Osteoblast (primary cell): ENCODE measurements at regions not wholly inside any gene's neighbourhood (a gene's known extent, or its start where the extent isn't known, plus 50 kb on each side); places are given as distances from the start of the nearest gene placed in this dataset.
"Not testable (repeated sequence)": the region's sequence is repeated elsewhere in the genome, so short reads cannot be mapped to it uniquely, and the experiment has no call there.

Experiments
- DNase-seq: peaks from one replicate; pipeline ENCODE4 v3.0.0; 2011; ENCODE audit warnings: low spot score, mixed read lengths; ENCODE audit not compliant: insufficient read length; ENCODE audit errors: missing footprints
- H2AFZ ChIP-seq: 2 replicates; pipeline ENCODE4 v1.6.0; 2011; ENCODE audit warnings: mild to moderate bottlenecking, low read length
- H3K27ac ChIP-seq: 2 replicates; pipeline ENCODE4 v1.5.1; 2011; ENCODE audit warnings: mild to moderate bottlenecking, low read depth, low read length, moderate library complexity
- H3K27me3 ChIP-seq: 2 replicates; pipeline ENCODE4 v1.6.0; 2012; ENCODE audit warnings: mild to moderate bottlenecking, control low read depth, inconsistent platforms, low read length, moderate library complexity; ENCODE audit not compliant: insufficient read depth
- H3K36me3 ChIP-seq: 2 replicates; pipeline ENCODE4 v1.5.1; 2011; ENCODE audit warnings: mild to moderate bottlenecking, low read length, control low read depth, moderate library complexity; ENCODE audit not compliant: insufficient read depth
- H3K4me1 ChIP-seq: 2 replicates; pipeline ENCODE4 v1.5.1; 2011; ENCODE audit warnings: mild to moderate bottlenecking, low read length, control low read depth, moderate library complexity; ENCODE audit not compliant: insufficient read depth
- H3K4me2 ChIP-seq: 2 replicates; pipeline ENCODE4 v1.6.0; 2011; ENCODE audit warnings: mild to moderate bottlenecking, low read length; ENCODE audit not compliant: insufficient read depth
- H3K4me3 ChIP-seq: fragments of 200-600 bp; sonication (generic); 3 replicates; pipeline ENCODE4 v1.5.1; 2012; ENCODE audit warnings: mild to moderate bottlenecking, low read length, inconsistent platforms; ENCODE audit not compliant: insufficient read depth
- H3K79me2 ChIP-seq: 2 replicates; pipeline ENCODE4 v1.6.0; 2012; ENCODE audit warnings: mild to moderate bottlenecking, low read length, control low read depth, inconsistent platforms; ENCODE audit not compliant: insufficient read depth
- H3K9me3 ChIP-seq: 2 replicates; pipeline ENCODE4 v1.5.1; 2011; ENCODE audit warnings: low read depth, low read length, control low read depth
- H4K20me1 ChIP-seq: 2 replicates; pipeline ENCODE4 v1.6.0; 2012; ENCODE audit warnings: mild to moderate bottlenecking, low read length, control low read depth; ENCODE audit not compliant: insufficient read depth
- CTCF ChIP-seq: IDR thresholded peaks from 2 replicates; pipeline ENCODE4 v1.5.1; 2011; ENCODE audit warnings: mild to moderate bottlenecking, low read depth, low read length, moderate library complexity; ENCODE audit errors: extremely low read depth

DNA sequence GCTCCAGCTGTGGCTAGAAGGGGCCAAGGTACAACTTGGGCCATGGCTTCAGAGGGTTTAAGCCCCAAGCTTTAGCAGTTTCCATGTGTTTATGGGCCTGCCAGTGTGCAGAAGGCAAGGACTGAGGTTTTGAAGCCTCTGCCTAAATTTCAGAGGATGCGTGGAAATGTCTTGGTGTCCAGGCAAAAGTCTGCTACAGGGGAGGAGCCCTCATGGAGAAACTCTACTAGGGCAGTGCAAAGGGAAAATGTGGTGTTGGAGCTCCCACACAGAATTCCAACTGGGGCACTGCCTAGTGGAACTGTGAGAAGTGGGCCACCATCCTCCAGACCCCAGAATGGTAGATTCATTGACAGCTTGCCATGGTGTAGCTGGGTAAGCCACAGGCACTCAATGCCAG is 527.2 kb upstream of the RORB start:
- Histone ChIP-seq H3K4me1 (no peaks in the 10 kb centered on the region), H3K4me2 (no peak overlapping the region), H3K27ac (no peak overlapping the region), H3K36me3 (no peaks in the 10 kb centered on the region), H3K27me3 (no peaks in the 10 kb centered on the region), H3K79me2 (no peaks in the 10 kb centered on the region), H3K4me3 (no peak overlapping the region), H3K9me3 (no peaks in the 10 kb centered on the region), H4K20me1 (no peaks in the 10 kb centered on the region), H2AFZ (no peak overlapping the region)
- TF ChIP-seq CTCF = no peak
- DNase-seq = no peak

DNA sequence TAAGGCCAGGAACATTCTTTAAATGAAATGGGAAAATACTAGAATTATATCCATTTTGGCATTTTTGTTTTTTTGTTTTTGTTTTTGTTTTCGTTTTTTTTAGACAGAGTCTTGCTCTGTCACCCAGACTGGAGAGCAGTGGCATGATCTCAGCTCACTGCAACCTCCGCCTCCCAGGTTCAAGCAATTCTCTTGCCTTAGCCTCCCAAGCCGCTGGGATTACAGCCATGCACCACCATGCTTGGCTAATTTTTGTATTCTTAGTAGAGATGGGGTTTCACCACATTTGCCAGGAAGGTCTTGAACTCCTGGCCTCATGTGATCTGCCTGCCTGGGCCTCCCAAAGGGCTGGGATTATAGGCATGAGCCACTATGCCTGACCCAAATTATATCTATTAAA is 520.7 kb upstream of the RORB start:
- not testable (repeated sequence) for H3K9me3 ChIP-seq, H3K27ac ChIP-seq, H2AFZ ChIP-seq, H3K4me2 ChIP-seq, DNase-seq, H3K4me1 ChIP-seq, H3K79me2 ChIP-seq, H3K4me3 ChIP-seq, H3K36me3 ChIP-seq, H3K27me3 ChIP-seq, H4K20me1 ChIP-seq

GRCh38 chr9:73979894-73980264 is 517.3 kb upstream of the RORB start:
- Histone ChIP-seq H3K79me2 (no peaks in the 10 kb centered on the region), H3K27me3 (no peaks in the 10 kb centered on the region), H2AFZ (no peak overlapping the region), H3K4me3 (no peak overlapping the region), H3K36me3 (no peaks in the 10 kb centered on the region), H3K4me1 (no peaks in the 10 kb centered on the region), H3K9me3 (no peaks in the 10 kb centered on the region), H3K27ac (no peak overlapping the region), H3K4me2 (no peak overlapping the region), H4K20me1 (no peaks in the 10 kb centered on the region)
- TF ChIP-seq CTCF = no peak
- no peak for DNase-seq

DNA sequence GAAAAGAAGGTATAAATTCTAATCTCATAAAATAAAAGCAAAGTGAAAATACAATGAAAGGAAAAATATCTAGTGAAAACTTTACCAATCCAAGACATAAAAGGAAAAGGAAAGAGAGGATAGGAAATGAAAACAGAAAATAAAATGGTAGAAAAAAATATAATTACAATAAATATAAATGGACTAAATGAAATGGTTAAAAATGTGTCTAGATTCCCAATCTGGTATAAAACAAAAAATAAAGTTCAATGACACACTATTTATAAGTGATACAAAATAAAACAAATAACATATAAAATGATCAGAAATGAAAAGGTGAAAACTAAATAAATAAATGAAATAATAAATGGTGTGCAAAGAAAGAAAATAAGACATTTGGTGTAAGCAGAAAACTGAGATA is 516.4 kb upstream of the RORB start:
- no peak overlapping the region for H2AFZ ChIP-seq
- H3K27ac ChIP-seq = no peak overlapping the region
- H3K4me2 ChIP-seq = no peak overlapping the region
- no peak for DNase-seq
- TF ChIP-seq CTCF = no peak
- no peaks in the 10 kb centered on the region for H3K36me3 ChIP-seq
- H3K79me2 ChIP-seq = no peaks in the 10 kb centered on the region
- H3K9me3 ChIP-seq = no peaks in the 10 kb centered on the region
- H3K4me1 ChIP-seq = no peaks in the 10 kb centered on the region
- H3K4me3 ChIP-seq = no peak overlapping the region
- H4K20me1 ChIP-seq = no peaks in the 10 kb centered on the region
- no peaks in the 10 kb centered on the region for H3K27me3 ChIP-seq

- H3K4me2 ChIP-seq = no peak overlapping the region
- H3K9me3 ChIP-seq = no peaks in the 10 kb centered on the region
- TF ChIP-seq CTCF = no peak
Observed at GRCh38 chr9:73981405-73981804, 515.7 kb upstream of the RORB start.

More at GRCh38 chr9:73981405-73981804, 515.7 kb upstream of the RORB start:
- no peak for DNase-seq
- no peak overlapping the region for H2AFZ ChIP-seq
- no peaks in the 10 kb centered on the region for H3K27me3 ChIP-seq
- no peak overlapping the region for H3K27ac ChIP-seq
- H4K20me1 ChIP-seq = no peaks in the 10 kb centered on the region
- H3K36me3 ChIP-seq = no peaks in the 10 kb centered on the region
- H3K4me1 ChIP-seq = no peaks in the 10 kb centered on the region
- no peak overlapping the region for H3K4me3 ChIP-seq
- H3K79me2 ChIP-seq = no peaks in the 10 kb centered on the region
